SKM-1 (cell line): ENCODE measurements at regions not wholly inside any gene's neighbourhood (a gene's known extent, or its start where the extent isn't known, plus 50 kb on each side); places are given as distances from the start of the nearest gene placed in this dataset.

Experiments
- DNase-seq: peaks from one replicate; lab custom pipeline; 2025; ENCODE audit not compliant: unreplicated experiment; lab: John Stamatoyannopoulos, UW

- DNase-seq = no peak
Measured at GRCh38 chr16:73764321-73764720, 532.3 kb upstream of the PSMD7 start.

GRCh38 chr16:73756289-73757178 is 540.1 kb upstream of the PSMD7 start:
- DNase-seq = no peak

GRCh38 chr16:73753931-73754330 is 542.7 kb upstream of the PSMD7 start:
- no peak for DNase-seq

GRCh38 chr16:73750639-73751038 is 546.0 kb upstream of the PSMD7 start:
- DNase-seq = no peak

- DNase-seq = no peak
Measured at GRCh38 chr16:73747328-73747727, 549.3 kb upstream of the PSMD7 start.

- no peak for DNase-seq
Measured at GRCh38 chr16:73746554-73746953, 550.1 kb upstream of the PSMD7 start.

GRCh38 chr16:73743665-73744496 is 552.7 kb upstream of the PSMD7 start:
- no peak for DNase-seq

GRCh38 chr16:73739049-73739769 is 557.4 kb upstream of the PSMD7 start:
- DNase-seq = no peak

GRCh38 chr16:73738266-73738665 is 558.3 kb upstream of the PSMD7 start:
- DNase-seq = no peak

- no peak for DNase-seq
Measured at GRCh38 chr16:73737637-73738036, 559.0 kb upstream of the PSMD7 start.

GRCh38 chr16:73735954-73736353 is 560.7 kb upstream of the PSMD7 start:
- DNase-seq = no peak

GRCh38 chr16:73735018-73735417 is 561.6 kb upstream of the PSMD7 start:
- no peak for DNase-seq

GRCh38 chr16:73732681-73733080 is 563.9 kb upstream of the PSMD7 start:
- no peak for DNase-seq

- DNase-seq = no peak
Measured at GRCh38 chr16:73732143-73732542, 564.5 kb upstream of the PSMD7 start.

- no peak for DNase-seq
Measured at GRCh38 chr16:73730481-73731090, 566.0 kb upstream of the PSMD7 start.

- DNase-seq = no peak
Measured at GRCh38 chr16:73725156-73725555, 571.5 kb upstream of the PSMD7 start.

GRCh38 chr16:73724503-73724902 is 572.1 kb upstream of the PSMD7 start:
- no peak for DNase-seq

- no peak for DNase-seq
Measured at GRCh38 chr16:73717266-73717974, 579.2 kb upstream of the PSMD7 start.

GRCh38 chr16:73714976-73715375 is 581.6 kb upstream of the PSMD7 start:
- no peak for DNase-seq

- no peak for DNase-seq
Measured at GRCh38 chr16:73713778-73714495, 582.7 kb upstream of the PSMD7 start.
